Fibroblast of villous mesenchyme (primary cell): ENCODE measurements at regions not wholly inside any gene's neighbourhood (a gene's known extent, or its start where the extent isn't known, plus 50 kb on each side); places are given as distances from the start of the nearest gene placed in this dataset.

ENCODE experiments used
- DNase-seq: peaks from one replicate; pipeline ENCODE4 v3.0.0-alpha.2; 2010; ENCODE audit warnings: low read depth
- H3K4me3 ChIP-seq: 2 replicates; pipeline ENCODE4 v1.5.1; 2011; ENCODE audit warnings: low read depth, mild to moderate bottlenecking, low read length
- TF ChIP-seq, protein P1 (sequence below): IDR thresholded peaks from 2 replicates; pipeline ENCODE4 v1.5.1; 2012; ENCODE audit warnings: low read depth, mild to moderate bottlenecking, low read length; ENCODE audit not compliant: insufficient read depth

- no peak overlapping the region for H3K4me3 ChIP-seq
- TF ChIP-seq, protein P1, sequence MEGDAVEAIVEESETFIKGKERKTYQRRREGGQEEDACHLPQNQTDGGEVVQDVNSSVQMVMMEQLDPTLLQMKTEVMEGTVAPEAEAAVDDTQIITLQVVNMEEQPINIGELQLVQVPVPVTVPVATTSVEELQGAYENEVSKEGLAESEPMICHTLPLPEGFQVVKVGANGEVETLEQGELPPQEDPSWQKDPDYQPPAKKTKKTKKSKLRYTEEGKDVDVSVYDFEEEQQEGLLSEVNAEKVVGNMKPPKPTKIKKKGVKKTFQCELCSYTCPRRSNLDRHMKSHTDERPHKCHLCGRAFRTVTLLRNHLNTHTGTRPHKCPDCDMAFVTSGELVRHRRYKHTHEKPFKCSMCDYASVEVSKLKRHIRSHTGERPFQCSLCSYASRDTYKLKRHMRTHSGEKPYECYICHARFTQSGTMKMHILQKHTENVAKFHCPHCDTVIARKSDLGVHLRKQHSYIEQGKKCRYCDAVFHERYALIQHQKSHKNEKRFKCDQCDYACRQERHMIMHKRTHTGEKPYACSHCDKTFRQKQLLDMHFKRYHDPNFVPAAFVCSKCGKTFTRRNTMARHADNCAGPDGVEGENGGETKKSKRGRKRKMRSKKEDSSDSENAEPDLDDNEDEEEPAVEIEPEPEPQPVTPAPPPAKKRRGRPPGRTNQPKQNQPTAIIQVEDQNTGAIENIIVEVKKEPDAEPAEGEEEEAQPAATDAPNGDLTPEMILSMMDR, result no peak
- no peak for DNase-seq
Observed at GRCh38 chr9:134562146-134562849, 79.3 kb upstream of the COL5A1 start.

DNA sequence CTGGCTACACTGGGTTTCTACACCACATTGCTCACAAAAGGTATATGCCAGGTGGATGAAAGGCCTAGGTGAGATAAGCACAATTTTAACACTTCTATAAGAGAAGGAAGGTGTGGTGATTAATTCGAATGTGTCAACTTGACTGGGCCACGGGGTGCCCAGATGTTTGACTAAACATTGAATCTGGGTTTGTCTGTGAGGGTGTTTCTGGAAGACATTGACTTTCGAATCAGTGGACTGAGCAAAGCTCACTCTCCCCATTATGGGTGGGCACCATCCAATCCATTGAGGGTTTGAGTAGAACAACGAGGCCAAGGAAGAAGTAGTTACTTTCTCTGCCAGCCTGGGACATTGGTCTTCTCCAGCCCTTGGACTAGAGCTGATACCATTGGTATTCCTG, 78.2 kb upstream of the COL5A1 start:
- TF ChIP-seq, protein P1, result no peak
- DNase-seq, result no peak

DNA sequence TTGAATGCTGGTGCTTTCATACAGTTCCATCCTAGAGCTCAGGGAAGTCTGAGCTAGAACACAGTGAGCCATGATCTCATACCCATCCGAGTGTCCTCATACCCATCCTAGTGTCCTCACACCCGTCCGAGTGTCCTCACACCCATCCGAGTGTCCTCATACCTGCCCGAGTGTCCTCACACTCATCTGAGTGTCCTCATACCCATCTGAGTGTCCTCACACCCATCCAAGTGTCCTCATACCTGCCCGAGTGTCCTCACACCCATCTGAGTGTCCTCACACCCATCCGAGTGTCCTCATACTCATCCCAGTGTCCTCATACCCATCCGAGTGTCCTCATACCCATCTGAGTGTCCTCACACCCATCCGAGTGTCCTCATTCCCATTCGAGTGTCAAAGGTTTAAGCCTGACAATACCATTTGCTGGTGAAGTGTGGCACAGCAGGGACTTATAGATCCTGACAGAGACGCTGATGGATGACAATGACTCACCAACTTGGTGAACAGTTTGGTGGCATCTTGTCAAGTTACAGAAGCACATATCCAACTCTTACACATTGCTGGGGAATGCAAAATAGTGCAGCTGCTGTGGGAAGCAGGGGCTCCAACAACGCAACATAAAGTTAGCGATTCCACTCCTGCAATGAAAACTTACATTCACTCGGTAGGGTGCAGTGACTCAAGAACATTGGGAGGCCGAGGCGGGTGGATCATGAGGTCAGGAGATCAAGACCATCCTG, 77.0 kb upstream of the COL5A1 start:
- no peak overlapping the region for H3K4me3 ChIP-seq
- DNase-seq, result peak; percentile 65
- TF ChIP-seq, protein P1, result no peak

More for the DNA sequence above, 78.2 kb upstream of the COL5A1 start:
- no peak overlapping the region for H3K4me3 ChIP-seq

GRCh38 chr9:134565316-134565915, 76.2 kb upstream of the COL5A1 start:
- DNase-seq, result no peak
- TF ChIP-seq, protein P1, result no peak
- H3K4me3 ChIP-seq, result no peak overlapping the region

- DNase-seq, result no peak
- TF ChIP-seq, protein P1, result no peak
- H3K4me3 ChIP-seq, result no peak overlapping the region
Observed at GRCh38 chr9:134566196-134566847, 75.3 kb upstream of the COL5A1 start.

- TF ChIP-seq, protein P1, result no peak
- no peak for DNase-seq
- H3K4me3 ChIP-seq, result no peak overlapping the region
Observed at GRCh38 chr9:134566936-134567335, 74.7 kb upstream of the COL5A1 start.
